DND-41 (cell line): ENCODE measurements at regions not wholly inside any gene's neighbourhood (a gene's known extent, or its start where the extent isn't known, plus 50 kb on each side); places are given as distances from the start of the nearest gene placed in this dataset.

Experiments used
- CTCF ChIP-seq: IDR thresholded peaks from 2 replicates; pipeline ENCODE4 v1.5.1; 2012; ENCODE audit warnings: borderline replicate concordance, low read length, moderate library complexity, mild to moderate bottlenecking; ENCODE audit not compliant: poor library complexity, severe bottlenecking; ENCODE audit errors: extremely low read depth
- EZH2 ChIP-seq: IDR thresholded peaks from 3 replicates; pipeline ENCODE4 v1.6.1; 2012; ENCODE audit warnings: borderline replicate concordance, low read depth, mild to moderate bottlenecking, moderate library complexity, low read length, inconsistent platforms; ENCODE audit not compliant: severe bottlenecking

DNA sequence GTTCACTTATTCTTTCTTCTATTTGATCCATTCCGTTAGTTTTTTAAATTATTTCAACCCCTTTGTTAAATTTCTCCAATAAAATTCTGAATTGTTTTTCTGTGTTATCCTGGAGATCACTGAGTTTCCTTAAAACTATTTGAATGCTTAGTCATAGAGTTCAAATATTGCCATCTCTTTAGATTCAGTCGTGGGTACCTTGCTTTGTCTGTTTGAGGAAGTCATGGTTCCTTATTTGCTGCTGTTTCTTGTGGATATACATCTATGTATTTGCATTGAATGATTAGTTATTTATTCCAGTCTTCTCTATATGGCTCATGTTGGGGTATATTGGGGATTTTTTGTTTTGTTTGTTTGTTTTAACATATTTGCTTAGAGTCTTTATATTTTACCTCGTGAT lies 80.6 kb downstream of the HINT1 start:
- TF ChIP-seq CTCF (no peak), EZH2 (no peak)
